Liver (tissue), 7 donors: ENCODE measurements at regions not wholly inside any gene's neighbourhood (a gene's known extent, or its start where the extent isn't known, plus 50 kb on each side); places are given as distances from the start of the nearest gene placed in this dataset.
"Not testable (repeated sequence)": the region's sequence is repeated elsewhere in the genome, so short reads cannot be mapped to it uniquely, and the experiment has no call there.

Experiments
- DNase-seq: peaks from one replicate; pipeline ENCODE4 v3.0.0-alpha.2; 2017; ENCODE audit warnings: low spot score
- H3K27ac ChIP-seq, 2 donors: one replicate each; pipeline ENCODE4 v1.7.0; 2013; ENCODE audit warnings: inconsistent platforms in 2 of 2, low read length in 2 of 2, control low read depth in 1 of 2, low read depth in 1 of 2, mild to moderate bottlenecking in 1 of 2
- H3K27me3 ChIP-seq, 4 donors: one replicate each; pipeline versions ENCODE4 v1.6.1 to v1.7.0; 2013; ENCODE audit warnings: low read length in 3 of 4, inconsistent platforms in 1 of 4, mild to moderate bottlenecking in 1 of 4, moderate library complexity in 1 of 4; ENCODE audit not compliant: control insufficient read depth in 4 of 4, insufficient read depth in 4 of 4
- H3K36me3 ChIP-seq, 4 donors: one replicate each; pipeline versions ENCODE4 v1.6.1 to v1.7.0; 2013; ENCODE audit warnings: low read length in 3 of 4, mild to moderate bottlenecking in 3 of 4, low read depth in 1 of 4, moderate library complexity in 1 of 4; ENCODE audit not compliant: control insufficient read depth in 4 of 4, insufficient read depth in 3 of 4
- H3K4me1 ChIP-seq, 4 donors: one replicate each; pipeline versions ENCODE4 v1.6.1 to v1.7.0; 2013; ENCODE audit warnings: low read length in 3 of 4, mild to moderate bottlenecking in 3 of 4, moderate library complexity in 1 of 4; ENCODE audit not compliant: control insufficient read depth in 4 of 4, insufficient read depth in 4 of 4
- H3K4me3 ChIP-seq, 3 donors: one replicate each; pipeline versions ENCODE4 v1.6.1 to v1.7.0; 2013; ENCODE audit warnings: low read length in 3 of 3, control low read depth in 1 of 3, low read depth in 1 of 3, mild to moderate bottlenecking in 1 of 3
- H3K9ac ChIP-seq, 2 donors: one replicate each; pipeline ENCODE4 v1.7.0; 2013; ENCODE audit warnings: low read length in 2 of 2, mild to moderate bottlenecking in 2 of 2, moderate library complexity in 2 of 2, control low read depth in 1 of 2, low read depth in 1 of 2
- H3K9me3 ChIP-seq, 4 donors: one replicate each; pipeline versions ENCODE4 v1.6.1 to v1.7.0; 2013; ENCODE audit warnings: low read length in 3 of 4; ENCODE audit not compliant: control insufficient read depth in 4 of 4
- FOXA1 ChIP-seq: IDR thresholded peaks from 2 replicates; pipeline ENCODE4 v1.6.1; 2016; ENCODE audit warnings: antibody characterized with exemption
- FOXA2 ChIP-seq: IDR thresholded peaks from 2 replicates; pipeline ENCODE4 v1.6.1; 2016; ENCODE audit warnings: antibody characterized with exemption
- GABPA ChIP-seq, 2 donors: IDR thresholded peaks in 1 of 2; conservative IDR thresholded peaks in 1 of 2; 2 replicates each; pipeline ENCODE4 v1.6.1; 2016; ENCODE audit warnings: antibody characterized with exemption in 2 of 2, mild to moderate bottlenecking in 1 of 2, moderate library complexity in 1 of 2
- HNF4A ChIP-seq, 2 donors: conservative IDR thresholded peaks; 2 replicates each; pipeline ENCODE4 v1.6.1; 2016; ENCODE audit warnings: antibody characterized with exemption in 2 of 2, mild to moderate bottlenecking in 2 of 2
- HNF4G ChIP-seq: IDR thresholded peaks from 2 replicates; pipeline ENCODE4 v1.6.1; 2016; ENCODE audit warnings: antibody characterized with exemption
- JUND ChIP-seq, 2 donors: IDR thresholded peaks; 2 replicates each; pipeline ENCODE4 v1.6.1; 2016; ENCODE audit warnings: antibody characterized with exemption in 2 of 2
- MAX ChIP-seq: IDR thresholded peaks from 2 replicates; pipeline ENCODE4 v1.6.1; 2016; ENCODE audit warnings: antibody characterized with exemption
- NR2F2 ChIP-seq: IDR thresholded peaks from 2 replicates; pipeline ENCODE4 v1.6.1; 2016; ENCODE audit warnings: antibody characterized with exemption
- RAD21 ChIP-seq, 2 donors: IDR thresholded peaks; 2 replicates each; pipeline ENCODE4 v1.6.1; 2016; ENCODE audit warnings: antibody characterized with exemption in 2 of 2, mild to moderate bottlenecking in 2 of 2
- REST ChIP-seq: IDR thresholded peaks from 2 replicates; pipeline ENCODE4 v1.6.1; 2016; ENCODE audit warnings: antibody characterized with exemption, mild to moderate bottlenecking
- RXRA ChIP-seq, 2 donors: IDR thresholded peaks; 2 replicates each; pipeline ENCODE4 v1.6.1; 2017 to 2018; ENCODE audit warnings: antibody characterized with exemption in 2 of 2, mild to moderate bottlenecking in 1 of 2
- SP1 ChIP-seq: IDR thresholded peaks from 2 replicates; pipeline ENCODE4 v1.6.1; 2018; ENCODE audit warnings: antibody characterized with exemption, mild to moderate bottlenecking
- YY1 ChIP-seq: IDR thresholded peaks from 2 replicates; pipeline ENCODE4 v1.6.1; 2016; ENCODE audit warnings: antibody characterized with exemption, mild to moderate bottlenecking
- ZBTB33 ChIP-seq: IDR thresholded peaks from 2 replicates; pipeline ENCODE4 v1.6.1; 2016; ENCODE audit warnings: antibody characterized with exemption
- WGBS: extraction: QIAGEN DNeasy Blood & Tissue Kit; methylation state at CpG from one replicate; pipeline ENCODE4 v1.1.7; 2013; 5-methylcytosine and 5-hydroxymethylcytosine counted together
- donor health status: healthy.
- donor health status: healthy.
- donor health status: healthy.
- donor health status: healthy.

- H3K4me1 ChIP-seq, H3K9me3 ChIP-seq, H3K9ac ChIP-seq, H3K4me3 ChIP-seq, DNase-seq, H3K27me3 ChIP-seq, H3K36me3 ChIP-seq, H3K27ac ChIP-seq: not testable (repeated sequence)
- WGBS, result 53% methylated on average over 1 of the region's 2 CpGs
Measured at GRCh38 chr2:83789674-83790073, 669.4 kb downstream of the SUCLG1 start.

- not testable (repeated sequence) for H3K27me3 ChIP-seq, H3K36me3 ChIP-seq, DNase-seq, H3K9ac ChIP-seq, H3K27ac ChIP-seq, H3K9me3 ChIP-seq, H3K4me1 ChIP-seq, H3K4me3 ChIP-seq
- WGBS, result 87% methylated on average over 9 of the region's 9 CpGs
Measured at GRCh38 chr2:83788938-83789566, 670.0 kb downstream of the SUCLG1 start.

GRCh38 chr2:83787189-83787588, 671.9 kb downstream of the SUCLG1 start:
- H3K27ac ChIP-seq, result no peak overlapping the region
- H3K9ac ChIP-seq, result no peak overlapping the region
- WGBS, result 81% methylated on average over 1 of the region's 1 CpG
- no peak for TF ChIP-seq YY1
- TF ChIP-seq REST, result no peak
- TF ChIP-seq HNF4A (conservative IDR thresholded peaks at IDR 0.05), result no peak
- TF ChIP-seq MAX, result no peak
- TF ChIP-seq RXRA (IDR thresholded peaks at IDR 0.05), result no peak
- no peak for TF ChIP-seq HNF4G
- no peak for TF ChIP-seq GABPA (IDR thresholded peaks at IDR 0.05 in 1 of 2, conservative IDR thresholded peaks at IDR 0.05 in 1 of 2)
- TF ChIP-seq NR2F2, result no peak
- TF ChIP-seq SP1, result no peak
- H3K4me3 ChIP-seq, result no peak overlapping the region
- no peaks in the 10 kb centered on the region for H3K4me1 ChIP-seq
- no peaks in the 10 kb centered on the region for H3K36me3 ChIP-seq
- H3K9me3 ChIP-seq, result no peaks in the 10 kb centered on the region
- H3K27me3 ChIP-seq, result no peaks in the 10 kb centered on the region
- no peak for DNase-seq

- Histone ChIP-seq H3K27me3 (no peaks in the 10 kb centered on the region), H3K9ac (no peak overlapping the region), H3K36me3 (no peaks in the 10 kb centered on the region), H3K9me3 (no peaks in the 10 kb centered on the region), H3K4me3 (no peak overlapping the region), H3K4me1 (no peaks in the 10 kb centered on the region), H3K27ac (no peak overlapping the region)
- DNase-seq, result no peak
- WGBS, result 78% methylated on average over 4 of the region's 4 CpGs
- no peak for TF ChIP-seq REST
- no peak for TF ChIP-seq ZBTB33
- no peak for TF ChIP-seq RXRA (IDR thresholded peaks at IDR 0.05)
- no peak for TF ChIP-seq MAX
- TF ChIP-seq NR2F2, result no peak
- TF ChIP-seq FOXA1, result no peak
- no peak for TF ChIP-seq SP1
- no peak for TF ChIP-seq RAD21 (IDR thresholded peaks at IDR 0.05)
- no peak for TF ChIP-seq FOXA2
- no peak for TF ChIP-seq HNF4A (conservative IDR thresholded peaks at IDR 0.05)
- no peak for TF ChIP-seq JUND (IDR thresholded peaks at IDR 0.05)
- no peak for TF ChIP-seq HNF4G
Measured at GRCh38 chr2:83786140-83786539, 672.9 kb downstream of the SUCLG1 start.
